Astrocyte of the cerebellum (primary cell): ENCODE measurements at regions not wholly inside any gene's neighbourhood (a gene's known extent, or its start where the extent isn't known, plus 50 kb on each side); places are given as distances from the start of the nearest gene placed in this dataset.
"Not testable (repeated sequence)": the region's sequence is repeated elsewhere in the genome, so short reads cannot be mapped to it uniquely, and the experiment has no call there.

Experiments
- DNase-seq: peaks from one replicate; pipeline ENCODE4 v3.0.0-alpha.2; 2011; ENCODE audit warnings: low read depth
- H3K4me3 ChIP-seq: 2 replicates; pipeline ENCODE4 v1.5.1; 2011; ENCODE audit warnings: mild to moderate bottlenecking, low read depth, low read length, moderate library complexity
- in situ Hi-C: cut with HindIII; loops from 2 replicates; pipeline ENCODE4 v1.10.0; 2017; ENCODE audit warnings: low sequenced_read_pairs
- TF ChIP-seq, protein P1 (sequence below): IDR thresholded peaks from 2 replicates; pipeline ENCODE4 v1.5.1; 2012; ENCODE audit warnings: low read length, low read depth, moderate library complexity, mild to moderate bottlenecking; ENCODE audit errors: missing control alignments

DNA sequence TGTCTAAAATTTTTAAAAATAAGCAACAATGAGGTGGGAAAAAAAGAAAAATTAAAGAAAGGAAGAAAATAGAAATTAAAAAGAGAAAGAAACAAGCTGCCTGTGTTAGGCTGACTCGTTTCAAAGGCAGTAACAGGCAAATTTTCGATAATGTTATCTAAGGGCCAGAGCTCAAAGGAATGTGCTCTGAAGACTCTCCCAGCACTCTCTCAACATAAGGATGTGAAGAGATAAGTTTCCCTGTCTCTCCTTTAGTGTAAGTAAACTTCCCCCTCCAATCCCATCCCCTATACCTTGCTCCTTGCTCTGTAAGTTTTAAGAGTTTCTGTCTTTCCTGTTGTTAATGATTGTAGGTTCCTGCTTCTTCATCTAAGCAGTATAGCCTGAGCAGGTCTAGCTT lies 172.8 kb downstream of the TEX13C start:
- no peak for DNase-seq
- no peak overlapping the region for H3K4me3 ChIP-seq
- TF ChIP-seq, protein P1, sequence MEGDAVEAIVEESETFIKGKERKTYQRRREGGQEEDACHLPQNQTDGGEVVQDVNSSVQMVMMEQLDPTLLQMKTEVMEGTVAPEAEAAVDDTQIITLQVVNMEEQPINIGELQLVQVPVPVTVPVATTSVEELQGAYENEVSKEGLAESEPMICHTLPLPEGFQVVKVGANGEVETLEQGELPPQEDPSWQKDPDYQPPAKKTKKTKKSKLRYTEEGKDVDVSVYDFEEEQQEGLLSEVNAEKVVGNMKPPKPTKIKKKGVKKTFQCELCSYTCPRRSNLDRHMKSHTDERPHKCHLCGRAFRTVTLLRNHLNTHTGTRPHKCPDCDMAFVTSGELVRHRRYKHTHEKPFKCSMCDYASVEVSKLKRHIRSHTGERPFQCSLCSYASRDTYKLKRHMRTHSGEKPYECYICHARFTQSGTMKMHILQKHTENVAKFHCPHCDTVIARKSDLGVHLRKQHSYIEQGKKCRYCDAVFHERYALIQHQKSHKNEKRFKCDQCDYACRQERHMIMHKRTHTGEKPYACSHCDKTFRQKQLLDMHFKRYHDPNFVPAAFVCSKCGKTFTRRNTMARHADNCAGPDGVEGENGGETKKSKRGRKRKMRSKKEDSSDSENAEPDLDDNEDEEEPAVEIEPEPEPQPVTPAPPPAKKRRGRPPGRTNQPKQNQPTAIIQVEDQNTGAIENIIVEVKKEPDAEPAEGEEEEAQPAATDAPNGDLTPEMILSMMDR = no peak
- in situ Hi-C loops = no loop called here

DNA sequence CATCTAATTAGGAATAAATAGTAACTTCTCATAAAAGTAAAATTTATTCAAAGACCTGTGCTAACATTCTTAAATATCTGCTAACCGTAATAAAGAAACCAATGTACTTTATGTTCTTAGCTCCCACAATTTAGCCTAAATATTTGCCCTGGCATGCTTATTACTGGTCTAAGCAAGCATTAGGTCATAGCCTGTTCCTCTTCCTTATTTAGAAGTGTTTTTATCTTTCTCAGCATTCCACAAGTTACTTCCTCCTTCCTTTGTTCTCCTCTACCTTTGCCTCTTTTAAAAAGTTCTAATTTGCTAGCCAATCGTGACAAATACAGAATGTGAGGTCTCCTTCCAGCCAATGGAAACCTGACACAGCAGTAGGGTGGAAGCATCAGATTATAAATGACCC lies 173.3 kb downstream of the TEX13C start:
- in situ Hi-C loops, H3K4me3 ChIP-seq, DNase-seq: not testable (repeated sequence)

- in situ Hi-C loops = no loop called here
- TF ChIP-seq, protein P1 = no peak
- no peak for DNase-seq
- no peak overlapping the region for H3K4me3 ChIP-seq
Measured at GRCh38 chrX:125497667-125498066, 178.0 kb downstream of the TEX13C start.

DNA sequence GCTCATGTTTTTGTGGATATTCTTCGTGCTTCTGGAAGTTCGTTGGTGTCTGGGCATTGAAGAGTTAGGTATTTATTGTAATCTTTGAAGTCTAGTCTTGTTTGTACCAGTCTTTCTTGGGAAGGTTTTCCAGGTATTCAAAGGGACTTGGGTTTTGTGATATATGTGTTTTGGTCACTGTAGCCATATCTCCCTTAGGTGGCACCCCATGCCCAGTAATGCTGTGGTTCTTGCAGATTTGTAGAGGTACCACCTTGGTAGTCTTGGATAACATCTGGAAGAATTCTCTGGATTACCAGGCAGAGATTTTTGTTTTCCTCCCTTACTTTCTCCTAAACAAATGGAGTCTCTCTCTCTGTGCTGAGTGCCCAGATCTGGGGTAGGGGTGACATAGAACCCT lies 184.1 kb downstream of the TEX13C start:
- TF ChIP-seq, protein P1 = no peak
- in situ Hi-C loops = no loop called here
- H3K4me3 ChIP-seq = no peak overlapping the region
- no peak for DNase-seq

- DNase-seq = no peak
- TF ChIP-seq, protein P1 = no peak
- no peak overlapping the region for H3K4me3 ChIP-seq
- in situ Hi-C loops = no loop called here
Measured at GRCh38 chrX:125505207-125505606, 185.5 kb downstream of the TEX13C start.

- H3K4me3 ChIP-seq = no peak overlapping the region
- DNase-seq = no peak
- in situ Hi-C loops = no loop called here
- TF ChIP-seq, protein P1 = no peak
Measured at GRCh38 chrX:125507119-125507518, 187.4 kb downstream of the TEX13C start.

GRCh38 chrX:125520029-125520428 lies 200.4 kb downstream of the TEX13C start:
- no peak overlapping the region for H3K4me3 ChIP-seq
- in situ Hi-C loops = no loop called here
- TF ChIP-seq, protein P1 = no peak
- DNase-seq = no peak
